ACHN (cell line): ENCODE measurements at regions not wholly inside any gene's neighbourhood (a gene's known extent, or its start where the extent isn't known, plus 50 kb on each side); places are given as distances from the start of the nearest gene placed in this dataset.
"Not testable (repeated sequence)": the region's sequence is repeated elsewhere in the genome, so short reads cannot be mapped to it uniquely, and the experiment has no call there.

Experiments
- DNase-seq: peaks from one replicate; pipeline ENCODE4 v3.0.0-alpha.2; 2015
- in situ Hi-C: cut with HindIII; loops from 2 replicates; pipeline ENCODE4 v1.10.0; 2017; ENCODE audit warnings: low sequenced_read_pairs, low pct_ligation_motif_present, low pct_unique_long_range_greater_than_20kb

DNA sequence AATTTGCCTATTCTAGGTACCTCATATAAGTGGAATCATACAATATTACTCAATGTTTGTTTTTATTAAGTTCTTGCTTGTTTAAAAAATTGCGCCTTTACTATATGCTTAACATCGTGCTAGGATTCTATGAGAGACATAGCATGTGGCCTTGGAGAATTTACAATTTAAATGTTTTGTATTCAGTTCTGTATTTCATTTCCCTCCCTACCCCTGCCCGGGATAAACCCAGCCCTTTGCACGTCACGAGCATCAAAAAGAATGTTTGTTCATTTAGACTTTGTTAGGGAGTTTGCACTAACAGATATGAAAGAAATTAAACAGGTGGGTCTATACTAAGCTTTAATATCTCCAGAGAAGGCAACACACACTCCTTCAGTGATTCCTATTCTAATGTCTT lies 75.7 kb downstream of the C18orf54 start:
- no peak for DNase-seq
- in situ Hi-C loops, result loop anchor here (25.0 kb wide), 1 partner anchor 229 kb away; no protein-coding TSS in a partner anchor

DNA sequence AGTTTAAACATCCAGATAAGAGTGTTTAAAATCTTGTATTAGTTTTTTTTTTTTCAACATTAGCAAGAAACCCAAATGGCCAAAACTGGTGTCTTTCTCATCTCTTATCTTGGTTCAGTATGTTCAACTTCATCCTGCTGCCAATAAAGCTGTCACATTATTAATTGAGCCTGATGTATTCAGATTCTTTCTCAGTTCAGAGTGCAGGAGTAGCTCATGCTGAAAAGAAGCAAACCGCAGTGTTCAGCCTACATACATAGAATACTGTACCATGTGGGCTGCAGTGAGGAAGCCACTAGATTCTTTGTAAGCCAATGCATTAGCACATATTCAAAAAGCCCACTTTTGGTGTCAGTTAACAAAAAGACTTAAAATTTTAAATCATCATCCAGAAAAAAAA lies 76.2 kb downstream of the C18orf54 start:
- in situ Hi-C loops, result loop anchor here (25.0 kb wide), 1 partner anchor 228 kb away; no protein-coding TSS in a partner anchor
- DNase-seq, result no peak

DNA sequence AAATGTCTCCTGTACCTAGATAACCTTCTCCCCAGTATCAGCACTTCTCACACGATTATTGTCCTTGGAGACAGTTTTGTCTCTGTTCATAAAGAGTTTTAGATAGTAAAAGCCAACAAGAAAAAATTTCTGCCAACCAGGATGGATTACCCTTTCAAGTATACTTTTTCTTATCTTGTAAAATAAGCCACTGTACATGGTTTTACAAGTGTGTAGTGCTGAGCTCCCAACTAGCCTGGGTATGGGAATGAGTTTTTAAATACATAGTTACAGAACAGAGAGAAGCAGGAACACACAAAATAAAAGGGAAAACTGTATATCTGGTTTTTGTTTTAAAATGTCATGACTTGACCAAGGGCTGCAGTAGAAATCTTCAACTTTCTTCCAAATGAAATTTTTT lies 76.7 kb downstream of the C18orf54 start:
- in situ Hi-C loops, result loop anchor here (25.0 kb wide), 1 partner anchor 228 kb away; no protein-coding TSS in a partner anchor
- no peak for DNase-seq

DNA sequence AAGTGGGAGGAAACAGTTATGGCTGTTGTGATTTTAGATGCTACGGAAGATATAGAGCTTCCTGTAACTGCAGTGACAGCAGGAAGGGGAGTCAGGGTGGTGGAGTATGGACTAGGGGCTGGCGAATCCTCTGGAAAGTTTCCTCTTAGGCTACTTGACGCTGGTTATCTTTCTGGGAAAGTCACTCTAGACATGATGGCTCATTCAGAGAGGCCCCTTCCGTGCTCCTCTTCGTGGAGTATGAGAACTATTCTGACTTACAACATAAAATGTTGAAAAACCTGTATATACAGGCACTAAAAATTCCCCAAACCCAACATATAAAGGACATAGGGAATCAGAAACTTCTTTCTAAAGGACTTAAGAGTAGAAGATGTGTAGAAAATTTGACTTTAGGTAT lies 78.8 kb downstream of the C18orf54 start:
- in situ Hi-C loops, result loop anchor here (25.0 kb wide), 1 partner anchor 226 kb away; no protein-coding TSS in a partner anchor
- DNase-seq, result no peak

DNA sequence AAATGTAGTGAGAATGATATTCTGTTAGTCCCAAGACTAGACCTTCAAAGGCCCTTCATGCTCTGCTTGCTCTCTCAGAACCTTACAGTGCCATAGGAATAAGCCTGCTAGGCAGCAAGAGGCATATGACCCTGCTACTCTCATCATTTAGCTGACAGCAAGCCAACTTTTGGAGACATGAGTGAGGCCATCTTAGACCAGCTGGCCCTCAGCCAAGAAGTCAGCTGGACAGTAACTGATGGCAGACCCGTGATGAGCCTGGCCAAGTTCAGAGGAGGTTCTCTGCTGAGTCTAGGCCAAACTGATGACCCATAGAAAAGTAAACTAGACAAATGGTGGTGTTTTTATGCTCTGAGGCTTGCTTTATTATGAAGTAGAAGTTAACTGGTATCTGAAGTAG lies 82.6 kb downstream of the C18orf54 start:
- no peak for DNase-seq
- in situ Hi-C loops, result loop anchor here (25.0 kb wide), 1 partner anchor 222 kb away; no protein-coding TSS in a partner anchor

DNA sequence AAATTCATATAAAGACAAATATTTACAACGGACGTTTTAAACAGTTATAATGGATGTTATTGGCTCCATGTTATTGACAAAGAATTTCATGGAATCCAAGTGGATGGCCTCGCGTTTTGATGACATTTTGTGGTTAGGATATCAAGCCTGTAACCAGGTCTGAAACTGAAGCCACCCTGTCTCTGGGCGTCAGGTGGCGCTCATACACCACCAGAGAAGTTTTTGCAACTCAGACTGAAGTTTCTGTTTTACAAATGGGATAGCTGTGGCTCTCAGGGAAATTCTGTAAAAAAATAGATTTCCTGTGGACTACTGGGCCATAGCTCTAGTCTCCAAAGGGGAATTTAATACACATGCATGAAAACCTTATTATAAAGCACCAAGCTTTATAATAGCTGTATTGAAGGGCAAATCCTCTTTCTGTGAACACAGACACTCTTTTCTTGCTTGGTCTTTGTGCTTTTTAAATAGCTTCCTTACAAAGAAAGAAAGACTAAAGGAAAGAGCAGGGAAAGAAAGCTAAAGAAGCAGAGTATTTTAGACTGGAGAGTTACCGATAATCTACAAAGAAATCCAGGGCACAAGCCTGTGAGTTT lies 86.7 kb downstream of the C18orf54 start:
- DNase-seq, result peak; percentile 62
- in situ Hi-C loops, result loop anchor here (25.0 kb wide), 1 partner anchor 218 kb away; no protein-coding TSS in a partner anchor

DNA sequence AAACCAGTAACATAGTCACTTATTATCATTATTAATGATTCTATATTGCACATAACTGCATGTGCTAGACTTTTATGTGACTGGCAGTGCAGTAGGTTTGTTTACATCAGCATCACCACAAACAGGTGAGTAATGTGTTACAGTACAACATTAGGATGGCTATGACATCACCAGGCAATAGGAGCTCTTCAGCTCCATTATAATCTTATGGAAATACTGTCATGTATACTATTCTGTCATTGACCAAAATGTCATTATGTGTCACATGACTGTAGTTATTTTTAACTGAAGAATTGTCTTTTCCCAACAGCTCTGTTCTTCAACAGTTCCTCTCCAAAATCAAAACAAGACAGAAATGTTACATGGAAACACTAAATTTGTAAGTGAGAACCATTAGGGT lies 96.3 kb downstream of the C18orf54 start:
- DNase-seq, result no peak
- in situ Hi-C loops, result no loop called here

DNA sequence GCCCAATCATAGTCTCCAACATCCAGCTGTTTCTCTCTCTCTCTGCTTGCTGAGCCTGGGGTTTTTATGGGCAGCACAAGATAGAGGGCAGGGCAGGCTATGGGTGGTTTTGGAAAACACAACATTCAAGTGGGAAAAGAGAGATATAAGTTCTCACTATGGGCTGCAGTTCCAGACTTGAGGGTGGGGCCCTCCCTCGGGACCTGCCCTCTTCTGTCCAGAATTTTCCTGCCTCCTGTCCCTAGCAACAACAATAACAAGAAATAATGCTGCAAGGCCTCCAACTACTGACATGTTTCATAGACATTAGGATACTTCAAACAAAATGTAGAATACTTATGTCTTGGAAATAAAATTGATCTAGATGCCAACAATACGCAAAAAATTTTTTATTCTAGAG lies 107.8 kb downstream of the C18orf54 start:
- in situ Hi-C loops, result no loop called here

DNA sequence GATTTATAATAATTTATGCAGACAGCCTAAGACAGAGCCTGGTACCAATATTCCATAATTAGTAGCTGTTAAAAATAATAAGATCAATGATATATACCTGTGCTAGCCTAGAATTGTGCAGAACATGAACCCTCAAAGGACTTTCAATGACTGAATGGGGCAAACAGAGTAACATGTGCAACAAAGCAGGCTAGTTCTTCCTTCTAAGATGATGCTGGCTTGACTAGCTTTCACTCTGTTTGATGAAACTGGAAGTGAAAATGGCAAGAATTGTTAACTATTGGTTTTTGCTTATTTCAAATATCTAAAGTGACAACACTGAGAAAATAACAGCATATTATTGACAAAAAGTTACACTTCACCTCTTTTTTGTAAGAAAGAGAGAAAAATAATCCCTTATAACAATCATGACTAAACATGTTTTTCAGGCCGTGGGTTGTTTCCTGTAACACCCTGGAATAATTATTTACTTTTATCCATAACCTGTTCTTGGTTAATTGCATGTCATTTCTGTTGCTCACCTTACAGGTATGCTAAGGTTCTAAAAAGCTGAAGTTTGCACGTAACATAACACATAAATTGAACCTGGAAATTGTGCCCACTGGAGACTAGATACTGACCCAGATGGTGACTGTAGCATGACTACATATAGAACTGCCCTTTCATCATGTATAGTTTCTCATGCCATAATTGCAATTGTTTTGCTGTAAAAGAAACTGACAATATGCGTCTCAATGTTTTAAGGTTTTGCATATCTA lies 108.7 kb downstream of the C18orf54 start:
- in situ Hi-C loops, result no loop called here
- no peak for DNase-seq

More for the DNA sequence above, 107.8 kb downstream of the C18orf54 start:
- DNase-seq, result no peak

DNA sequence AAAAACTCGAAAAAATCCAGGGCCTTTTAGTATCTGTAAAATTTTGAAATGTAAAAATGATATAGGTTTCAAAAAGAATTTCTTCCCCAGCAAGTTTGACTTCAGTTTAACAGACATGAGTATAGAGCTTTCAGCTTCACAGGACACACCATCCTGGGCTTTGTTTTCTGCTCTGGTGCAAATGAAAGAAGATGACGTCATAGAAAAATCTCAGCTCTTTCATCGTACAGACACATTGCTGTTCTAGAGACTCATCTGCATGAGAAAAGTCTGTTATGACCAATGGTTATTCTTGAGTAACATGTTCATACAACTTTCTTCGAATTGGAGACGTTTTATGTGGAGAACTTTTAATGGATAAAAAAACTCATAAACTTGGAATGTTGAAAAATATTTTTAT lies 111.7 kb upstream of the DYNAP start:
- in situ Hi-C loops, result no loop called here
- DNase-seq, result no peak

DNA sequence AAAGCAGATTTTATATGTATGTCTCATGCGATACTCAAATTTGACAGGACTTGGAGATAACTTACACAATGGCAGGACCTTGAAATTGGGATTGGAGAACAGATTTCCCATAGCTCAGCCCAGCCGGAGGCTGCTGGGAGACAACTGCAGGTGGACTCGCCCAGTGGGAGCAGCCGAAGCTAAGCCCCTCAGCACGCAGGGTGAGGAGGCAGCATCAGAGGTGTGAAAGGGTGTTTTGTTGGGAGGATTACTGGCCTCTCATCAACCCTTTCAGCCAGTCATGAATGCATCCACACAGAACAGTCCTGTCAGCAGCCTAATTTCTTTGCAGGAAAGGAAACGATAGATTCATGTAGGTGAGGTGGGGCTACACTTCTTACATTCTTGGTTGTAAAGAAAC lies 110.4 kb upstream of the DYNAP start:
- no peak for DNase-seq
- in situ Hi-C loops, result no loop called here

DNA sequence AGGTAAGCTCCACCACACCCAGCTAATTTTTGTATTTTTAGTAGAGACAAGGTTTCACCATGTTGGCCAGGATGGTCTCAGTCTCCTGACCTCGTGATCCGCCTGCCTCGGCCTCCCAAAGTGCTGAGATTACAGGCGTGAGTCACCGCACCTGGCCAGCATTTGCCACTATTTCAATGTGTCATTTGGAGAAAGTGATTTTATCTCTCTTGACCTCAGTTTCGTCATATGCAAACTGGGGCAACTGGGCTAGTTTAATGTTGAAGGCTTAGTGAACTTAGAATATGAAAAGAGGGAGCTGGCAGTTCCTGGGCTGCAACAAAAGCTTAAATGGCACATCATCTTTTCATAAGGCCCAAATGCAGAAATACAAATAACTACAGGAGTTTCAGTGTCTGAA lies 88.6 kb upstream of the DYNAP start:
- DNase-seq, in situ Hi-C loops: not testable (repeated sequence)

DNA sequence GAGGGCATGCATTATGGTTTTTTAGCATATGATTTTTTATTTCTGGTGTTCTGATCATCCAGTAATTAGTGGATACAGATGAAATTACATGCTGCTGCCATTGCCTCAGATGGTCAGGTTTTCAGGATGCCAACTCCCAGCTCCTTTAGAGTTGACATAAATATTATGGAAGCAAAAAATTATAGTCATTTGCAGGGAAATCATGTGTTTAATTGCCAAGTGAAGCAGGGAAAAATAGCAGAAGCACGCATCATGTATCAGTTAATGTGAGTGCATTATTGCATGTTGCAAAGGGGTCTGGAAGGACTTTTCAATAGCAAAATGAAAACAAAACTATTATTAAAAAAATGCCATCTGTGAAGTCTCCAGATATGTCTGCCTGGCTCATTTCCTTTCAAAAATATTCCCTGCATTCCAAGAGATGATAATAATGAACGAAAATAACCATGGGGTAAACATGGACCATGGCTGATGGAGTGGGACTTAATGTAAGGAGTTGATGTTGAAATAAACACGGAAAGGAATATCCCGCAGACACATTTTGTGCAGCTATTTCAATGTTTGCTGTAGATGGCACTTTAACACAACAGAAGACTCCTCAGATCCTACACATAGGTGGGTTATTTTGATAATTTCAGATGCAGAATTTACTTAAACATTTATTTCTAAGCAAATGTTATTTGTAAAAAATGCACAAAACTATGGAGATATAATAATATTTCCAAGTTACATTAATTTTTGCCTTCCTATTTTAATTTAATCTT lies 87.7 kb upstream of the DYNAP start:
- in situ Hi-C loops, result no loop called here
- DNase-seq, result no peak

DNA sequence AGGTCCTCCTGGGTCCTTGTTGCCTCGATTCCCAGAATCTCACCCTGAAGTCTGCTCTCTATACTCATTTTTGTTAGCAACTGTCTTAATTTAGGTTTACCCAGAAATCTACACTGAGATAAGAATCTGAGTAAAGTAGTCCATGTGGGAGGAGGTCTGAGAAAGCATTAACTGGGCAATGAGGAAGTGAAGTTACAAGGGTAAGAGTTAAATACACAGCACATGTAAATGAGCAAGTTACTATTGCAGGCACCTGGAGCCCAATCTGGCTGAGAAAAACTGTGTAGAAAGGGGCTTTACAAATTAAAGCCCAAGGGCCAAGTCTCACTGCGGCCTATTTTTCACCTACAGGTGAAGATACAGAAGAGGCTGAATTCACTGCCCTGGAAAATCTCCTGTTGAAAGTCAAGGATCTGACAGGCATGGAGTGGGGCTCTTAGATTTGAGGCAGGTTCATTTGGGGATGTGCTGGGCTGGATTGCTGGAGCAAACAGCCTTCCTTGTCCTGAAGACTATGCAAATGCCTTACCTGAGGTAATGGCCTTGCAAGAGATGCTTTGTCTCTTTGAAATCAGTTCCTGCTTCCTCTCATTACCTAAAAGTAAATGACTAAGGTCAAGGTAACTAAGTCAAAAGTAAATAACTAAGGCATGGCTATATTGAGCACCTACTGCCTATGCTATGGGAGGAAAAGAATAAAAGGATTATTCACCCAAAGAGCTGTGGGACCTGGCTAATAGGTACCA lies 84.4 kb upstream of the DYNAP start:
- in situ Hi-C loops, result no loop called here
- no peak for DNase-seq

DNA sequence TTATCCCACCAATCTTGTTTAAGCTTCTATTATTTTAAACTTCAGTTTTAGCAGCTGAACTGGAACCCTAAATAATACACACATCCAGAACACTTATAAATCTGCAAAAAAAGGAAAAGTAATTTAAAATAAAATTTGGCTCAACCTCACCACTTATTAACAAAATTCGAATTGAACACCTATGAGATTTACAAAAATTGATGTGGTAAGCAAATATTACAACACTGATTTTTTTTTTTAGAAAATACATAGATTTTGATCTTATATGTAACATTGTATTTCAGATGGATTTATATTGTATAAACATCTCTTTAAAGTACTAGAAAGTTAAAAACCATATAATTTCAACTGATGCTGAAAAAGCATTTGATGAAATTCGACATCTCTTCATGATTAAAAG lies 81.3 kb upstream of the DYNAP start:
- in situ Hi-C loops, result no loop called here
- no peak for DNase-seq

DNA sequence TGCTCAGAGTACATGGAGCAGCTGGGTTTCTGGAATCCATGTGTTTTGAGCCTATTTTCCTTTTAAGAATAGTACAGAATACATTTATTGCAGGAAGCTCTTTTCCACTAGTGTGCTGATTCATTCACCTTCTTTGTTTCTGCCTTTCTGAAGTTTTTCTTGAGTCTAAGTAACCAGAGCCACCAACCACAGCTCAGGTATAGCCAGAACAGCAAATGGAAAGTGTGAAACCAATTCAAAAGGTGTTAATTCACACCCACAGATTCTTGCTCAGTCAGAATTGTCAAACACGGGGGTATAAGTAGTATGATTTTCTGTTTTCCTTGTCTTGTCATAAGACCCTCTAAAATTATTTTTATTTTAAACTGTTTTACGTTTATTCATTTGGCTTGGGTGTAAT lies 75.9 kb upstream of the DYNAP start:
- no peak for DNase-seq
- in situ Hi-C loops, result no loop called here

DNA sequence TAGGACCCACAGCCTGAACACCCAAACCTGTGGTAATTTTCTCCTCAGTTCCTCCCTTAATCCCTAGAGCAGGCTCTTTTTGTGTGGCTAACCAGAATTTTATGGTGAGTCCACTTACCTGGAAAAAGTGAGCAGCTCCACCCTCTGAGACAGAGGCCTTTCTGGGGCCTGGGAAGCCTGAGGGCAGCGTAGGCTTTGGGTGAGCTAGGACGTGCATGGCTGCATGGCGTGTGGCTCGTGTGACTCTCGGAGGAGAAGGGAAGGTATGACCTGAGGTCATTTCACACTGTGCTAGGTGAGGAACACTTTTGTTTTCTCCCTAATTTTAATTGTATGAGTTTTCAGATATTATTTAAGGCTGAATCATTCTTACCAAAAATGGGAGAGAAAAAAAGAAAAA lies 73.5 kb upstream of the DYNAP start:
- no peak for DNase-seq
- in situ Hi-C loops, result no loop called here

DNA sequence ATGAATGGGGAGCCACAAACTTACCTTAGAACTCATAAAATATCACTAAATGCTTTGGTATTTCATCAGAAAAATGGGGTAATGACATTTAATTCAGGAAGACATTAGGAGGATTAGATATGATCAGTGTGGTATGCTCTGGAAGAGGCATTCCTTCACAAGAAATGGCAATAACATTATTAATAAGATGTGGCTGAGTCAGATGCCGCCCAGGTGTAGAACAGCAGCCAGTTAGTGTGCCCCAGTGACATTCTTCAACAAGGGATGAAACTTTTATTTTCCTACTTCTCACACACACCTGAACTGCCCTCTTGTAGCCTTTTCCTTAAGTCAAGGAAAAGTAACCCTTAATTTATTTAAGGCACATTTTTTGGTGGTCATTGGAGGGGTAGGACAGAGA lies 69.2 kb upstream of the DYNAP start:
- DNase-seq, result no peak
- in situ Hi-C loops, result no loop called here

DNA sequence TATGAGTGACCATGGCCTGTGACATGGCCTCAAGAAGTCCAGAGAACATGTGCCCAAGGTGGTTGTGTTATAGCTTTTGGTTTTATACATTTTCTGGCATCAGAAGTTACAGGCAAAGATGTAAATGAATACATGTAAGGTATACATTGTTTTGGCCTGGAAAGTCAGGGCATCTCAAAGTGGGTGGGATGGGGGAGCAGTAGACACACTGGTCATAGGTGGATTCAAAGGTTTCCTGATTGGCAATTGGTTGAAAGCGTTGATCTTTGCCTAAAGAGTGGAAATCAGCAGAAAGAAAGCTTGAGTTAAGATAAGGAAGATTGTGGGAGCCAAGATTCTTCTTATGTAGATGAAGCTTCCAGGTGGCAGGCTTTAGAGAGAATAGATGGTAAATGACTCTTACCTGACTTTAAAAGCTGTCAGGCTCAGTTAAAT lies 62.1 kb upstream of the DYNAP start:
- in situ Hi-C loops, result no loop called here
- DNase-seq, result no peak
